ENCODE measurements at regions not wholly inside any gene's neighbourhood (a gene's known extent, or its start where the extent isn't known, plus 50 kb on each side); places are given as distances from the start of the nearest gene placed in this dataset.

DNA sequence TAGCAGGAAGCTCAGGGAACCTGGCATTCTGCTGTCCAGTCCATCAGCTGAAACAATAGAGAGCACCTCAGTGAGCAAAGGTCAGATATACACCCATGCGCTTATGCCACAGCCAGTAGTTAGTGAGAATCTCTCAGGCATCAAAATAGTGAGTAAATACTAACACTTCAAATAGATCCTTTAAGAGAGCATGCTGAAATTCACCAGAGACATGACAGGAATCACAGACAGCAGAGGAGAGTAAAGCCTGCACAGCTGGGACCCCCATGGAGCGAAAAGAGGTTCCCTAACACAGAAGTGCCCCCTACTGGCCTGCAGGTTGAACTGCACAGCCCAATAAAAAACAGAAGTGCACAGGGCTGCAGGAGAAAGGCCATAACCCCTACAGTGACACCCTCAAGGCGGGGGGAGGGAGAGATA, 57.6 kb upstream of the ANTXRL start:
- TF ChIP-seq, protein P1, sequence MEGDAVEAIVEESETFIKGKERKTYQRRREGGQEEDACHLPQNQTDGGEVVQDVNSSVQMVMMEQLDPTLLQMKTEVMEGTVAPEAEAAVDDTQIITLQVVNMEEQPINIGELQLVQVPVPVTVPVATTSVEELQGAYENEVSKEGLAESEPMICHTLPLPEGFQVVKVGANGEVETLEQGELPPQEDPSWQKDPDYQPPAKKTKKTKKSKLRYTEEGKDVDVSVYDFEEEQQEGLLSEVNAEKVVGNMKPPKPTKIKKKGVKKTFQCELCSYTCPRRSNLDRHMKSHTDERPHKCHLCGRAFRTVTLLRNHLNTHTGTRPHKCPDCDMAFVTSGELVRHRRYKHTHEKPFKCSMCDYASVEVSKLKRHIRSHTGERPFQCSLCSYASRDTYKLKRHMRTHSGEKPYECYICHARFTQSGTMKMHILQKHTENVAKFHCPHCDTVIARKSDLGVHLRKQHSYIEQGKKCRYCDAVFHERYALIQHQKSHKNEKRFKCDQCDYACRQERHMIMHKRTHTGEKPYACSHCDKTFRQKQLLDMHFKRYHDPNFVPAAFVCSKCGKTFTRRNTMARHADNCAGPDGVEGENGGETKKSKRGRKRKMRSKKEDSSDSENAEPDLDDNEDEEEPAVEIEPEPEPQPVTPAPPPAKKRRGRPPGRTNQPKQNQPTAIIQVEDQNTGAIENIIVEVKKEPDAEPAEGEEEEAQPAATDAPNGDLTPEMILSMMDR (IDR thresholded peaks at IDR 0.05), result peak; percentile 8 to 66 (median 48)
- TF ChIP-seq POLR2A (IDR thresholded peaks at IDR 0.05), result no peak

Data from Peyer's patch (tissue), 4 donors.